Aorta (tissue), 5 donors: ENCODE measurements at regions not wholly inside any gene's neighbourhood (a gene's known extent, or its start where the extent isn't known, plus 50 kb on each side); places are given as distances from the start of the nearest gene placed in this dataset.

Source experiments
- ATAC-seq: fragments of 200-7000 bp; cut with Tn5 transposase; one replicate; pipeline ENCODE4 v1.9.1; 2022; ENCODE audit warnings: moderate library complexity; ENCODE audit not compliant: low FRiP score
- DNase-seq, 2 donors: peaks; one replicate each; pipeline ENCODE4 v3.0.0-alpha.2; 2020
- H3K27ac ChIP-seq, 2 donors: one replicate each; pipeline ENCODE4 v1.5.1; 2013; ENCODE audit warnings: low read length in 2 of 2, mild to moderate bottlenecking in 2 of 2, moderate library complexity in 2 of 2, control low read depth in 1 of 2, inconsistent platforms in 1 of 2, low read depth in 1 of 2
- H3K27me3 ChIP-seq, 2 donors: one replicate each; pipeline ENCODE4 v1.6.1; 2013; ENCODE audit warnings: control low read depth in 1 of 2, low read length in 1 of 2, mild to moderate bottlenecking in 1 of 2, moderate library complexity in 1 of 2; ENCODE audit not compliant: insufficient read depth in 2 of 2, control insufficient read depth in 1 of 2
- H3K36me3 ChIP-seq, 2 donors: one replicate each; pipeline ENCODE4 v1.6.1; 2013; ENCODE audit warnings: control low read depth in 1 of 2, low read length in 1 of 2, mild to moderate bottlenecking in 1 of 2; ENCODE audit not compliant: insufficient read depth in 2 of 2, control insufficient read depth in 1 of 2
- H3K4me1 ChIP-seq, 2 donors: one replicate each; pipeline ENCODE4 v1.6.1; 2013; ENCODE audit warnings: low read length in 2 of 2, control low read depth in 1 of 2, mild to moderate bottlenecking in 1 of 2, moderate library complexity in 1 of 2; ENCODE audit not compliant: insufficient read depth in 2 of 2, control insufficient read depth in 1 of 2
- H3K4me3 ChIP-seq, 2 donors: one replicate each; pipeline ENCODE4 v1.5.1; 2013; ENCODE audit warnings: low read length in 2 of 2, control low read depth in 1 of 2, mild to moderate bottlenecking in 1 of 2
- H3K9me3 ChIP-seq: one replicate; pipeline ENCODE4 v1.6.1; 2013; ENCODE audit warnings: mild to moderate bottlenecking, low read length; ENCODE audit not compliant: control insufficient read depth
- WGBS, 2 donors: extraction: QIAGEN DNeasy Blood & Tissue Kit; methylation state at CpG; one replicate each; pipeline ENCODE4 v1.1.7; 2013; 5-methylcytosine and 5-hydroxymethylcytosine counted together
- intact Hi-C, 2 donors: fragments of 100-400 bp; cut with DNase I; formaldehyde crosslinking; loops; one replicate each; pipeline versions ENCODE4 v1.14.2 to v1.15.0; 2022
- donor health status: healthy with polysubstance abuse.
- donor health status: Bipolar disorder and iron deficiency.
- donor health status: DM: no; HTN: no; CAD: no.
- donor health status: DM: no; HTN: no; CAD: no.
- donor health status: DM: yes; HTN: yes; CAD: no.

DNA sequence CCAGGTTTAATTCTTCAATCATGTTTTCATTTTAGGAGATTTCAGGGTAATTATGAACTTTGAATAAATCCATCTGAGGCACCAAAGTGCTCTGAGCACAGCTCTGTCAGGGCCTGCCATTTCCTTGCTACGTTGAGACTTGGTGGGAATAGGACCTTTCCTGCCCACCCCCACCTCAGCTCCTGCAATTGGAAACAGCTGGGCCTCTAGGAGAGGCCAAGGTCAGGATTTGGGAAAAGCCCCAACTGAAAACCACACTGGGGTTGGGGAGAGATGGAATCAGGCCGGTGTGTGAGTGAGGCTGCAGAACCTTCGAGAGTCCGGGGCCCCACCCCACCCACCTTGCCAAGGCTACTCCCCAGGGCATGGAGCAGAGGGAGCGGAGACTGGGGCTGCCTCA lies 212.7 kb upstream of the BCOR start:
- Histone ChIP-seq H3K4me3 (no peak overlapping the region), H3K36me3 (no peaks in the 10 kb centered on the region), H3K4me1 (no peaks in the 10 kb centered on the region), H3K9me3 (peaks cover 2% of the 10 kb centered on the region), H3K27ac (no peak overlapping the region), H3K27me3 (no peaks in the 10 kb centered on the region)
- intact Hi-C loops, result no loop called here
- 71 to 88% methylated on average over 5 of the region's 5 CpGs for WGBS, 2 donors
- DNase-seq (no peak), ATAC-seq (no peak)

GRCh38 chrX:40310016-40310415 lies 212.3 kb upstream of the BCOR start:
- DNase-seq (no peak), ATAC-seq (no peak)
- no peaks in the 10 kb centered on the region for H3K36me3 ChIP-seq

DNA sequence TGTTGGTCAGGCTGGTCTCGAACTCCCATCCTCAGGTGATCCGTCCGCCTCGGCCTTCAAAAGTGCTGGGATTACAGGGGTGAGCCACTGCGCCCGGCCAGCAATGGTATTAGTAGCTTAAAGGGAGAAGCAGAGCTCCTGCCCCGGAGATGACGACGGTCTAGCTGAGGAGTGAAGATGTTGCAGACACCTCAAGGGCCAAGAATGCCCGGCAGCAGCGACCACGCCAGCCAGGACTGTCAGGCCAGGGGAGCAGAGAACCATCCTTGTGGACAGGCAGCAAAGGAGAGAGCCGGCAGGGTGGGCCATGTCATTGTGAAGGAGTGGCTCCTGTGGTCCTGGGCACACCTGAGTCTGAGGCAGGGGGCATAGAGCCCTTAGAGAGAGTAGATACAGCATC lies 210.1 kb upstream of the BCOR start:
- no peaks in the 10 kb centered on the region for H3K27me3 ChIP-seq
- WGBS, 2 donors, result 92 to 97% methylated on average over 13 of the region's 13 CpGs
- H3K4me1 ChIP-seq, result no peaks in the 10 kb centered on the region
- intact Hi-C loops, result no loop called here
- no peak for DNase-seq
- H3K4me3 ChIP-seq, result no peak overlapping the region
- H3K9me3 ChIP-seq, result peaks cover 2% of the 10 kb centered on the region
- no peak overlapping the region for H3K27ac ChIP-seq
- no peak for ATAC-seq
- no peaks in the 10 kb centered on the region for H3K36me3 ChIP-seq

More at GRCh38 chrX:40310016-40310415, 212.3 kb upstream of the BCOR start:
- H3K9me3 ChIP-seq, result peaks cover 2% of the 10 kb centered on the region
- H3K4me1 ChIP-seq, result no peaks in the 10 kb centered on the region
- no peaks in the 10 kb centered on the region for H3K27me3 ChIP-seq
- intact Hi-C loops, result no loop called here
- no peak overlapping the region for H3K4me3 ChIP-seq
- no peak overlapping the region for H3K27ac ChIP-seq
- 87 to 94% methylated on average over 7 of the region's 7 CpGs for WGBS, 2 donors

DNA sequence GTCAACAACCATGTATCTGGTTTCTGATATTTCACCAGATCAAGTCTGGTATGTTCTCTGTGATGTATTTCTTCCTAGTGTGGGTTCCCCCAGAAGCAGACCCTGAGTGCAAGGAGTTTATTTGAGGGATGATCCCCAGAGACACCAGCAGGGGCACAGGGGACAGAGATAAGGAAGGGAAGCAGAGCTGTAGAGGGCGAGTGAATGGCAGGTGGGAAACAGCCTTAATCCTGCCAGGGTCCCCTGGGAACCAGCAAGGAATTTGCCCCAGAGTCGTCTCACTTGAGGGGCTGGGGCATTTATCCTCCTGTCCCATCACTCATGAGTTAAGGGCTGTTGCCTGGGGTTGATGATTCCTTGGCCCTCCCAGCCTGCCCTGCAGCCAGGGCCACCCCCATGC lies 206.4 kb upstream of the BCOR start:
- H3K27me3 ChIP-seq, result no peaks in the 10 kb centered on the region
- ATAC-seq, result no peak
- H3K4me3 ChIP-seq, result no peak overlapping the region
- WGBS, 2 donors, result 47 to 65% methylated on average over 2 of the region's 2 CpGs
- DNase-seq, result no peak
- H3K36me3 ChIP-seq, result no peaks in the 10 kb centered on the region
- intact Hi-C loops, result no loop called here
- no peak overlapping the region for H3K27ac ChIP-seq
- H3K9me3 ChIP-seq, result peaks cover 2% of the 10 kb centered on the region
- no peaks in the 10 kb centered on the region for H3K4me1 ChIP-seq

DNA sequence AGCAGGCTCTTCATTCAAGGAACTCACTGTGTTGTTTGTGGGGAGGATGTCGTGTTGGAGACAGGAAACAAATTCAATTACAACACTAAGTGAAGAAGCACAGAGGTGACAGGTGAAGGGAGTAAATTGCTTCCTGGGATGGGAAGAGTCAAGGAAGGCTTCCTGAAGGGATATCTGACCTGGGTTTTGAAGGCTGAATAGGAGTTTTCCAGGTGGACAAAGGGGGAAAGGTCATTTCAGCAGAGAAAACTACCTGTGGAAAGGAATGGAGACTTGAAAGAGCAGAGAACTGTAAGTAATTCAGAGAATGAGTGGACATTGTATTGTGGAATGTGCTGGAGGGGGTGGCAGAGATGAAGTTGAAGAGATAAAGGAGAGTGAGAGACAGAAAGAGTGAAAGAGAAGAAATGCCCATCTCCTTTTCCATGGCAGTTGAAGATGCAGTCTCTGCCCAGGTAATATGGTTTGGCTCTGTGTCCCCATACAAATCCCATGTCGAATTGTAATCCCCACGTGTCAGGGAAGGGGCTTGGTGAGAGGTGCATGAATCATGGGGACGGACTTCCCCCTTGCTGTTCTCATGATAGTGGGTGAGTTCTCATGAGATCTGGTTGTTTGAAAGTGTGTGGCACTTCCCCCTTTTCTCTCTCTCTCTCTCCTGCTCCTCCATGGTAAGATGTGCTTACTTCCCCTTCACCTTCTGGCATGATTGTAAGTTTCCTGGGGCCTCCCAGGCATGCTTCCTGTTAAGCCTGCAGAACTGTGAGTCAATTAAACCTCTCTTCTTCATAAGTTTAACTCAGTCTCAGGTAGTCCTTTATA lies 205.7 kb upstream of the BCOR start:
- Histone ChIP-seq H3K9me3 (peaks cover 2% of the 10 kb centered on the region), H3K4me3 (no peak overlapping the region), H3K27ac (no peak overlapping the region), H3K36me3 (no peaks in the 10 kb centered on the region), H3K4me1 (no peaks in the 10 kb centered on the region), H3K27me3 (no peaks in the 10 kb centered on the region)
- intact Hi-C loops, result no loop called here
- DNase-seq, result no peak
- 61 to 87% methylated on average over 4 of the region's 4 CpGs for WGBS, 2 donors
- ATAC-seq, result no peak

DNA sequence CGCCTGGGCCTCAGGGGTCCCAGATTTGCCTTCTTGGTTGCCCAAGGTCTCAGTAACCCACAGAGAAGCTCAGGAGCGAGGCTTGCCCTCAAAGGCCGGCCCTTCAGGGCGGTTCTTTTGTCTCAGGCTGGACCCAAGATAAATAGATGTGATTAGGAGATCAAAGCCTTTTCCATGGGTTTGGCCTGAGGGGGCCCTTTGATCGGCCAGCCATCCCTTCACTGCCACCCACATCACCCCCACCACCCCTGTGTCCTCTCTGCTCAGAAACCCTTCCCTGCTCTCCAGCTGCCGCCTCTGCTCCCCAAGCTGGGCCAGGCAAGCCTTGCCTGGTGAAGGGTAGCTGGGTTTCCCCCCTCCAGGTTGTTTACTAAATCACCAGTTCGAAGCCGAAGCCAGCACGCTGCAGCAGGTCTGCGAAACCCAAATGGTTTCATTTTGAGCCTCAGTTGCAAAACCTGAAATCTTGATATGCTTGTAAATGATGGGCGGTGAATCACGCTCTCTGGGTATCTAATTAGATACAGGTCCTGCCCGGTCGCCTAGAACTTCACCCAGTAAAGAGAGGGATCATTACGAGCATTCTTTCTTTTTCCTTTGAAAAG lies 202.6 kb upstream of the BCOR start:
- WGBS, 2 donors, result 90 to 92% methylated on average over 15 of the region's 15 CpGs
- no peak for ATAC-seq

GRCh38 chrX:40299641-40300046 lies 201.9 kb upstream of the BCOR start:
- no peaks in the 10 kb centered on the region for H3K9me3 ChIP-seq
- no peak for ATAC-seq
- intact Hi-C loops, result no loop called here
- no peak for DNase-seq
- H3K27ac ChIP-seq, result no peak overlapping the region
- no peaks in the 10 kb centered on the region for H3K27me3 ChIP-seq
- H3K36me3 ChIP-seq, result no peaks in the 10 kb centered on the region
- 80 to 86% methylated on average over 9 of the region's 9 CpGs for WGBS, 2 donors
- H3K4me3 ChIP-seq, result no peak overlapping the region
- H3K4me1 ChIP-seq, result no peaks in the 10 kb centered on the region

More for the DNA sequence above, 202.6 kb upstream of the BCOR start:
- Histone ChIP-seq H3K27ac (no peak overlapping the region), H3K27me3 (no peaks in the 10 kb centered on the region), H3K4me1 (no peaks in the 10 kb centered on the region), H3K4me3 (no peak overlapping the region), H3K36me3 (no peaks in the 10 kb centered on the region), H3K9me3 (no peaks in the 10 kb centered on the region)
- DNase-seq, result no peak
- intact Hi-C loops, result no loop called here

GRCh38 chrX:40298572-40299479 lies 201.1 kb upstream of the BCOR start:
- intact Hi-C loops, result no loop called here
- WGBS, 2 donors, result 60 to 80% methylated on average over 35 to 36 of the region's 36 CpGs

More at GRCh38 chrX:40298572-40299479, 201.1 kb upstream of the BCOR start:
- Histone ChIP-seq H3K4me3 (no peak overlapping the region), H3K4me1 (no peaks in the 10 kb centered on the region), H3K27me3 (no peaks in the 10 kb centered on the region), H3K36me3 (no peaks in the 10 kb centered on the region), H3K27ac (no peak overlapping the region), H3K9me3 (no peaks in the 10 kb centered on the region)
- DNase-seq, result no peak
- peak; percentile 21 for ATAC-seq
